HG03060 (cell line): ENCODE measurements at regions not wholly inside any gene's neighbourhood (a gene's known extent, or its start where the extent isn't known, plus 50 kb on each side); places are given as distances from the start of the nearest gene placed in this dataset.

Experiments
- ATAC-seq: cut with Tn5 transposase; IDR thresholded peaks from one replicate; pipeline ENCODE4 v1.9.1; 2021; ENCODE audit warnings: low read depth, moderate number of reproducible peaks; ENCODE audit not compliant: unreplicated experiment

DNA sequence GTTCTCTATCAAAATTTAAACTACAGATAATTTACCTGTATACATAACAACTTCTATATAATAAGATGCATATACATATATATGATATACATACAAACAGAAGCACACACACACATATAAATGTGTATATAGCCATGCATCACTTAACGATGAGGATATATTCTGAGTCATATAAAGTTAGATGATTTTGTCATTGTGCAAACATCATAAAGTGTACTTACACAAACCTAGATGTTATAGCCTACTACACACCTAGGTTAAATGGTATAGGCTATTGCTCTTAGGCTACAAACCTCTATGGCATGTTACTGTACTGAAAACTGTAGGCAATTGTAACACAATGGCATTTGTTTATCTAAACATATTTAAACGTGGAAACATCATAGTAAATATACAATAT lies 937.6 kb upstream of the KCND2 start:
- no peak for ATAC-seq

DNA sequence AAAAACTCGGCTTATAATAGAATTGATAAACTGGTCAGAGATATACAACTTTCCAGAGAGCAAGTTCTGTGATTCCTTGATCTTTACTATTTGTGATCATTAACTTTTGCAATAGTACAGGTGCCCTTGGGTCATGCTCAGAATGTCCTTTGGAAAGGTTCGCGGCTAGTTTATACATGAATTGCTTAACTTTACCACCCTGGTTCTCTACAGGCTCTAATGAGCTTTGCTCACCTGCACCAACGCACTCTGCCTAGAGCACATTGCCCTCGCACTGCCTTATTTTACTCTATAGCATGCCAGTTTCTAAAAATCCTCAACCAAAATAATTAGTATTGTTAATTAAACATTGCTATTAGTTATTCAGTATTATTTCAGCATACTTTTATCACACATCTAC lies 931.2 kb upstream of the KCND2 start:
- ATAC-seq: no peak

DNA sequence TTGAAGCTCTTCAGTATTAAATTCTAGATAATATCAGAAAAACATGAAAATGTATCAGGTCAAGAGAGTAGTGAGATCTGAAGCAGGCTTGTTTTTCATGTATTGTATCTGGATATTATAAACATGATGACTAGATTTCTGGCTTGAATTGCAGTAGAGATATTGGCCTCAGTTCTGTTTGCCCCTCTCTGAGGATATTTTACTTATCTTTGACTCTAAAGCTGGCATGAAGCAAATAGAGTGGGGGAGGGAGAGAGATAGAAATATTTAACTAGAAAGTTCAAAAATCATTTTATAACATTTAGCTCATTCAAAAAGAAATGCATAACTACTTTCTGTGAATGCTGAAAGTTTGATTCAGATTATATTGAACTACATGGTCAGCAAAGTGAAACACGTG lies 929.7 kb upstream of the KCND2 start:
- ATAC-seq: no peak

DNA sequence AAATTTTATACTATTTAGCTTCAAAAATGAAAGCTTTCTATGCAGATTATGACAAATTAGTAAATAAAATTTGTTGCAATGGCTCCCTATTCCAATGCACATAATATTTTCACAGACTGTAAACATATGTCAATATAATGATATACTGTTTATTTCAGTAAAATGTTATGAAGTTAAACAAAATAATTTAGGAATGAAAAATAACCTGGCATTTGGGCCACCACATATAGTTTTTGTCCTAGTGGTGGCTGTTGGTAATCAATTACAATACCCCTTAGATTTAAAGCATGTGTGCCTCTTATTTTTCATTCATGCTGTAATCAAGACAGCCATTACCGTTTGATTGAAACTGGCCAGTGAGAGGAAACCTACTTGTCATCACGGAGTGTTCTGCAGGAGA lies 928.5 kb upstream of the KCND2 start:
- no peak for ATAC-seq

DNA sequence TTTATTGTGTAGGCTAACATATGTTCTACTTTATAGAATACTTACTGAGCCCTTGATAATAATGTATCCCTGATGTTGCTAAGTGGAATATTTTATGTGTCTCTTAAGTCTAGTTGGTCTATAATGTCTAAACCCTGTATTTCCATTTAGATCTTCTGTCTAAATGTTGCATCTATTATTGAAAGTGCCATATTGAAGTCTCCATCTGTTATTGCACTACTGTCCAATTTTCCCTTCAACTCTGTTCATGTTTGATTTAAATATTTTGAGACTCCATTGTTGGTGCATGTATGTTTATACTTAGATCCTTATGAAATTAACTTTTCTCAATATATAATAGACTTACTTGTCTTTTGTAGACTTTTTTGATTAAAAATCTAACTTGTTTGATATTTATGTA lies 924.5 kb upstream of the KCND2 start:
- no peak for ATAC-seq

DNA sequence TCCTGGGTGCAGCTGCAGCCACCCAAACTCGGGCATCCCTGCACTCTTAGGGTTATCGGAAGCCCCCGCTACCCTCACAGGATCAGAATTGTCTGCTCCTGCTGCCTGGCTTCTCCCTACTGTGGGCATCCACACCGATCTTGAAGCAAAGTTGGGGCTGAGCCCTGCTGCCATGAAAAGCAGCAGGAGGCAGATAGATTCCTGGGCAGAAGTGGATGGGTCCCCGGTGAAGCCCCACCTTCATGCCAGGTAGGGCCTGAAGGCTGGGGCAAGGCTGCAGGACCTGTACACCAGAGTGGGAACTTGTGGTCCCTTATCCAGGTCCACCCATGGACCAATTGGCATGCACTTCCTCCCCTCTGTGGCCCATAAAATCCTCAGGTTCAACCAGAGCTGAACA lies 922.6 kb upstream of the KCND2 start:
- ATAC-seq: no peak

DNA sequence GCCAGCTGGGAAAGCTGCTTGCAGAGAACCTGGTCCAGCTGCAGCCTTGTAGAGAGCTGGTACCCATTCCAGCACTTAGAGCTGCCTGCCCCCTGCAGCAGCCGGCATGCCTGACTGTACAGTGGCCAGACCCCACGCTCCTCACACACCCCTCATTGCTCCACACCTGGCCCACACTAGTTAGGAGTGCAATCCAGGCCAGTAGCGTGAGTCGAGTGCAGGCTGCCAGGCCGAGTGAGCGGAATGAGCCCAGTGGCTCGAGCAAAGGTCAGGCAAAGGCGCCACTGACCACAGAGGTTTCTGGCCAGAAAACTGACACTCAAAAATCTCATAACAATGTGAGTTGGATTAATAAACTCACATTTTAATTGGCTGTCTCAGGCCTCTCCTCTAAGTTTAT lies 921.7 kb upstream of the KCND2 start:
- no peak for ATAC-seq

DNA sequence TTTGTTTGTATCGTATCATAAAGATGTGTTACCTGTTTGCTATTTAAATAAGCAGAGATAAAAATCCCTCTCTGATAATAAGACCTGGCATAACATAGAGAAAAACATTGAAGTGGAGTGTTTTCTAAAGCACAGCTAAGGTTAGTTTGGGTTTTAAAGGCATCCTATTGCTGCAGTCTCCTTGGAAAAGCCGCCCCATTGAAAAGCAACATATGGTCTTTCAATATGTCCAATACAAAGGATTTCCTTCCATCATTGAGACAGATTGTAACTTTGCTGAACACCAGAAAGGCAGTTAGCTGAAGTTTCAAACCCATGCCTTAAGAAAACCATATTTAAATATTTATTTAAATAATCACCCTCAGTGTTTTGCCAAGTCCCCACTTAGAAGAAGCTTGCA lies 898.5 kb upstream of the KCND2 start:
- ATAC-seq: no peak

DNA sequence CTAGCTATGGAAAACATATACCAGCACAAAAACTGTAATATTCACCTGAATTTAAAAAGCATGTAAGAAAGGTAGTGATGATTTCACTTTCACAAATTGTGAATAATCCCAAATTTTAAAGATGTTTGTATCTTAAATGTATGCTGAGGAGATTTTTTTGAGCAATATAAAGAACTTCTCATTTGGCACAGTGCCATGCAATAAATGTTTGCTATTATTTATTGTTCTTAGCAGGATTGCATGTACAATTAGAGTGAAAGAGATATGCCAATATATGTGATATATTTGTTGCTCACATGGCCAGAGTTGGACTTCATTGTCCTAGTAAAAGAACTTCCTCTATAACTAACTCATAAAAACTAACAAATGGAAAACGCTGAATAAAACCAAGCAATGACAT lies 895.1 kb upstream of the KCND2 start:
- ATAC-seq: no peak

DNA sequence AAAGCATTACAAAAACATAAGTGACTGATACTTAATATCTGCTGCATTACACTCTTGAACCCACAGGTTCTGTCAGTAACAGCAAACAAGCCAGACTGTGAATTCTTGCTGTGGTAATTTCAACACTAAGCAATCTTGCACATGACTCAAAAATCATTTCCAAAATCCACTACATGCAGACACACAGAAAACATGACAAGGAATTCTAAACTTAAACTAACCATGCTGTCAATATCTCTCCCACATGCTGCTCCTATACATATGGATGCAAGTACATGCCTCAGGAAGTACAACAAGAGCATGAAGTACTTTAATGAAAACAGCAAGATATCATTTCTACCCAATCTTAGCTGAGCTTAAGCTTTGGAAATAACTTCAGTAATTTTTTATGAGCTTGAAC lies 890.2 kb upstream of the KCND2 start:
- ATAC-seq: no peak

DNA sequence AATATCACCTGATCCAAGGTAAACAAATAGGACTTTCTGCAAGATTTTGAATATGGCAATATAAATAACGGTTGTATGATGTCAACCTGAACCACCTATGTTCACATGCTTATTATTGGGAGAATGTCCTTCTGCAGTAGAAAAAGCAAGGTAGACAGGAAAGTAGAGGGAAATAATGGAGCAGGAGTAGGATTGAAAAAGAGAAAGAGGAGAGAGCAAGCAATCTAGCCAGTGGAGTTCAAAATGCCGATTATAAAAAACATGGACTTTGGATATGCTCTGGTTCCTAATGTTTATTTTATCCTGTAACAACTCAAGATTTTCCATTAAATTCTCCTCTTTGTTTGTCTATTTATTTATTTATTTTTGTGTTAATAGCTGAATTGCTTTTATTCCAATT lies 878.0 kb upstream of the KCND2 start:
- ATAC-seq: no peak

DNA sequence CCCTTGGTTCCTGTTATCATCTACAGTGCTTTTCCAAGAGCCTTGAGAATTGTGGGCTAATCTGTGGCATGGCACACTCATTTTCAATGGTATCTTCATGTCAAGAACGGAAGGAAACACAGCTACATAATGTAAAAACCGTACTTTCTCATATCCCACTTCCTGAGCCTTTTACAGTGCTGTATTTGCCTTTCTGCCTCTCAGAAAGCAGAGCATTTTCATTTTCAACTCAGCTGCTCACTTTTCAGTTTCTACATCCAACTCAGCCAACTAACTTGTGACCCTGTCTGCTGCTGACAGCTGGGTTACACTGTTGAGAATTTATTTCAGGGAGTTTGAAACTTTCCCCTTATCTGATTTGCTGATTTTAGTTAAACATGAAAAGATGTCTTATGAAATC lies 875.8 kb upstream of the KCND2 start:
- ATAC-seq: peak; percentile 63

DNA sequence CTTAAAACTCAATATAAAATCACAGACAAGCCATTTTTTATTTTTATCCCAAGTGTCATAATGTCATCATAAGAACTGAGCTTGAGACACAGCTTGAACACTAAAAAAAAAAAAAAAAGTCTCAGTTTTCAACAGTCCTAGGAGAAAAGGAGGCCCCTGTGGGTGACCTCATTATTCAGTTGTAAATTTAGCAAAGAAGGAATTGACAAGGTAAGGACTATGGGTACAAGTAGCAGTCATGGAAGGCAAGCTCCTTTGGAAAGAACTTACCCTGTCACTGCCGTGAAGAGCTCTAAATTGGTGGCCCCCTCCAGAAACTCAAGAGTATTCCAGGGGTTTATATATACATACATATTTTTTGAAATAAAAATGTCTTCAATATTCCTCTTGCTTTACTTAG lies 864.4 kb upstream of the KCND2 start:
- ATAC-seq: no peak

DNA sequence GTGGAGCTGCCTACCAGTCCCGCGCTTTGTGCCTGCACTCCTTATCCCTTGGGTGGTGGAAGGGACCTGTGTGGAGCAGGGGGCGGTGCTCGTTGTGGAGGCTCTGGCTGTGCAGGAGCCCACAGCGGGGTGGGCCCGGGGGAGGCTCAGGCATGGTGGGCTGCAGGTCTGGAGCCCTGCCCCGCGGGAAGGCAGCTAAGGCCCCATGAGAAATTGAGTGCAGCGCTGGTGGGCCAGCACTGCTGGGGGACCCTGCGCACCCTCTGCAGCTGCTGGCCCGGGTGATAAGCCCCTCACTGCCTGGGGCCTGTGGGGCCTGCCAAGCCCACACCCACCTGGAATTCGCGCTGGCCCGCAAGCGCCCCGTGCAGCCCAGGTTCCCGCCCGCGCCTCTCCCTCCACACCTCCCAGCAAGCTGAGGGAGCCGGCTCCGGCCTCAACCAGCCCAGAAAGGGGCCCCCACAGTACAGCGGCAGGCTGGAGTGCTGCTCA lies 859.6 kb upstream of the KCND2 start:
- ATAC-seq: no peak

DNA sequence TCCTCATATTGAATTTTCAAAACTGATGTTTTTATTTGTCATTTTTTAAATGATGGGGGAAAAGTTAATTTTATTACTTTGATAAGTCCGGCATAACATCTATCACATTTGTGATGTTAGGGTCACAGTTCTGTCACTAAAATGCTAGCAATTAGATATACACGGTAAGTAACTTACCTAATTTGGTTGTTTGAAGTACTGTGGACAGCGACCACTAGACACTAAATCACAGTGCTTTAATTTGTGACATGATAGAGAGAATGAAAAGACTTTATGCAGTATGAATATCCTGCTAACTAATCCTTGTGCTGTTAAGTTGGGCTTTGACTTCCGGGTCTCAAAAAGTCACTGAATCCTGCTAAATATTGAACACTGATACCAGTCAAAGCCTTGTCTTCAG lies 857.3 kb upstream of the KCND2 start:
- no peak for ATAC-seq

DNA sequence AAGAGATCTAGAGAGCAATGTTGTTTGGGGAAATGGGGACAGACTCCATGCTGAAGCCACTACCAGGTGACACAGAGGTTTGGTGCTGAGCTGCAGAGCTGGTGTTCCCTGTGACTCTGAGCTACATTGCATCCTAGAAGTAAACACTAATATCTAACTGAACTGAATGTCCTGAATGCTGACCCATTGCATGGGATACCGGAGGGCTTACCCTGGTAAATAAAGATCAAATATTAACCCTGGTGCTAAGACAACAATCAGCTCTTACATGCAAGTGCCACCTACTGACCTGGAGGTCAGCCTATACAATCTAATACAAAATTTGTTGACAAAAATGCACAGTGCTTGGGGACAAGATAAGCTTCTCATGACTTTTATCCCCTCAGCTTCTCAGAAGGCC lies 851.3 kb upstream of the KCND2 start:
- no peak for ATAC-seq

DNA sequence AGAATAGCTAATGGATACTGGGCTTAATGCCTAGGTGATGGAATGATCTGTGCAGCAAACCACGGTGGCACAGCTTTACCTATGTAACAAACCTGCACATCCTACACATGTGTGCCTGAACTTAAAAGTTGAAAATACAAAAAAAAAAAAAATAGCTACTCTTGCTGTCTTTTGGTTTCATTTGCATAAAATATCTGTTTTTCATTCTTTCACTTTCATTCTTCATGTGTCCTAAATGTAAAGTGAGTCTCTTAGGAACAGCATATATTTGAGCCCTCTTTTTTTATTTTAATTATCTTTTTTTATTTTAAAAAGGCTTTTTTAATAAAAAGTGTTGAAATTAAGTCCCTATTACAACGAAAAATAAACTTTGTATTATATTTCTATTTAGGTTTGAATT lies 836.1 kb upstream of the KCND2 start:
- ATAC-seq: no peak

DNA sequence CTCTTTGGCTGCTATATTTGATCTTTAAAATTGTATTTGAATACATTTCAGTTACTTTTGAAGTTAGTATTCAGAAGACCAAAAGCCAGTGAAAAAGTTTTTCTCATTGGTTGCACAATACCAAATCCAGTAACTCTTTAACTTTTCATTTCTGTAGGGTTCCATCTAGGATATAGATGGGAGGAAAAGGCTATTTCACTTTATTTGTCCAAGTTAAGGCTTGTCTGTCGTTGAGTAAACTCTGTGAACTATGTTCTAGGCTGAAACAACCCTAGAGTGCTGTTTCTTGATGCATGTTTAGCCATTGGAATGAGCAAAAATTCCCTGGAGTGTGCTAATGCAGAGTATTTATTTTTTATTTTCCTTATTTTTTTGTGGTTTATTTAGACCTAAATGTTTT lies 834.7 kb upstream of the KCND2 start:
- no peak for ATAC-seq

DNA sequence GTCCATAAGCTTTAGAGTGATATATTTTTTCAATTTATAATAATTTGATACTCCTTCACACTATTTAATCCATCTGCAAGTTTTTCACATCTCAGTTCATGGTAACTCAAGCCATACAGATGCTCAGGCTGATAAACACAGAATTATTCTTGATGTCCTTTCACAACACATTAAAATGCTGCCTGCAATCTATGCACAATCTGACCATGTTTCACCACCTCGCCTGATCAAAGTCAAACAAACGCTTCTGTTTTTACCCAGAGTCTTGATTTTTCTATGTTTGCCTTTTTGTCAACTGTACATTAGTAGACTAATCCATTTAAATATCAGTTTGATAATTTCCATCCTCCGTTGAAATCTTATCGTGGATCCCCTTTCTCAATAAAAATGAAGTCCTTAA lies 833.8 kb upstream of the KCND2 start:
- no peak for ATAC-seq

DNA sequence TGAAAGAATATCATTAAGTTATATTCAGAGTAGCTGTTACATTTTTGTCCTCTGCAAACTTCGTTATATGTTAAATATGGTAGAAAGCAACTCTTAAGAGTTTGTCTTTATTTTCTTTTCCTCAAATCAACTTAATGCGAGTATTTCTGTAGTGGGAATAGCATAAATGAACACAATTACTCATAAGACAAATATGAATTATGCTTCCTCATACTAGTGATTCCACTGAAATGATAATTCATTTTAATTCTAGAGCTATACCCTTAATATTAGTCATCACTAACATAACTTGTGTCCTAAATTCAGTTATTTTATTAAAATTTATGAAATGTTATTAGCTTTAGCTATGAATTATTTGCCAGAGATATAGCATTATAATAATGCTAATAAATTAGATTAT lies 820.6 kb upstream of the KCND2 start:
- no peak for ATAC-seq

DNA sequence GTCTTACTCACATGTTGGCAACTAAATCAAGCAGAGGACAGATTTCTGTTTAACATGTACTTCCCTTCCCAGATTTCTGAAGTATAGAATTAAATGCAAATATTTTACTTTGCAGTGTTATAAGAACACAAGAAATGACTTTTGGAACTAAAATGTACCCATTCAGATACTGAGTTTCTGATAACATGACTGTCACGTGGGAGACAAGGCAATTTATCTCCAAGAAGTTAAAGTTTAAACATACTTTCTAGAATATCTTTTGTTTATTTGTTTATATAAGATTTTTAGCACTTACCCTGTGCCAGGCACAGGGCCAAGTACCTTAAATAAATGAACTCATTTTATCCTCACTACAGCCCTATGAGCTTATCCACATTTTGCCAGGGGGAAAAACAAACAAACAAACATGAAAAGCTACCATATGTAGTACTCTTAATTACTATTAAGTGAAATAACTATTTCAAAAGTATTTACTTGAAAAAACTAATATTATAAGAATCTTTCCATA lies 807.1 kb upstream of the KCND2 start:
- ATAC-seq: no peak

DNA sequence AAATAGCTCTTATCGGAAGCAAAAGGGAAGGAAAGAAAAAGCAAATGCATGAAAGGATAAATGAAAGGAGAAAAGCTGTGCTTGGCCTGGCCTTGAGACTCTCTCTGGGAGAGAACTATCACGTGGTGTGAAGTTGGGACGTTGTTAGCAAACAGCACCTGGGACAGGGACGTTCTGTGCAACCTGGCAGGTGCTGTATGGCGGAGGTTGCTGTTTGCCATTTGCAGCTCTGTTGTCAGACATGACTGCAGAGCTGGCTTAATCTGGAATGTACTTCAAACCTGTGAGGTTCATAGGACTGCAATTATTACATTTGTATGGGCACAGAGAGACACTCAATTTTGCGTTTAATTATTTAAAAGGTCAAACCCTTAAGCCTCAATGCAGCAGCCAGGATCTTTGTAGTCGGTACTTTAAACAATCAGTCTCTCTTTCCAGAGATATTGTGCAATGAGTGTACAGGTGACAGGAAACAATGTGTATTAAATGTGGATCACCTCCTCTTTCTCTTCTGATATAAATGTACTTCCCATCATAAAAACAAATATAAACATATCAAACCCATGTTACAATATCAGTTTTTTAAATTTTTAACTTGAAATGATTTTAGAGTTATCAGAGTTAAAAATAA lies 800.5 kb upstream of the KCND2 start:
- no peak for ATAC-seq

DNA sequence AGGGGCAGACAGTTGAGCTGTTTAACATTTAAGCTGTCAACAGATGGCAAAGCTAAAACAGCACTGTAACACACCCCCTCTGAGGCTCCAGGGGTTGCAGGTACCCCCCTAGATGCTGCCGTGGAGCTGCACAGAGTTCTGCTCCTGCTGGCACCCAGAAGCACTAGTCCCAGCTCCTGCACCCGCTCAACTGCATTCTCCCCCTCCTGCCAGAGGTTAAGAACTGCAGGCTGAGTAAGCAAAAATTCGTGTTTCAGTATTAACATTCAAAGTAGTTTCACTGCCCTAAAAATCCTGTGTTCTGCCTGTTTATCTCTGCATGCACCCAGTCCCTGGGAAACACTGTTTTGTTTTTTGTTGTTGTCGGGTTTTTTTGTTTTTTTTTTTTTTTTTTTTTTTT lies 790.8 kb upstream of the KCND2 start:
- peak; percentile 96 for ATAC-seq
